Mesothelial cell of epicardium (in vitro differentiated cells): ENCODE measurements at regions not wholly inside any gene's neighbourhood (a gene's known extent, or its start where the extent isn't known, plus 50 kb on each side); places are given as distances from the start of the nearest gene placed in this dataset.

ENCODE experiments used
- DNase-seq, 2 experiments: peaks; one replicate each; pipeline ENCODE4 v3.0.0; 2021; ENCODE audit warnings: low spot score in 2 of 2; ENCODE audit not compliant: unreplicated experiment in 2 of 2
- H3K27ac Mint-ChIP-seq: 2 replicates; pipeline ENCODE4 v1.8.0; 2021; ENCODE audit warnings: mixed read lengths
- H3K27me3 Mint-ChIP-seq: 2 replicates; pipeline ENCODE4 v1.8.0; 2021; ENCODE audit warnings: low read depth, mixed read lengths
- H3K36me3 Mint-ChIP-seq: 2 replicates; pipeline ENCODE4 v1.8.0; 2021; ENCODE audit warnings: mixed read lengths
- H3K4me1 Mint-ChIP-seq: 2 replicates; pipeline ENCODE4 v1.8.0; 2021; ENCODE audit warnings: mixed read lengths
- H3K4me3 Mint-ChIP-seq: 2 replicates; pipeline ENCODE4 v1.8.0; 2021; ENCODE audit warnings: mild to moderate bottlenecking, moderate library complexity, mixed read lengths
- H3K9me3 Mint-ChIP-seq: 2 replicates; pipeline ENCODE4 v1.8.0; 2021; ENCODE audit warnings: mixed read lengths
- TF ChIP-seq, protein P1 (sequence below): fragments of 200-600 bp; sonication (generic); IDR thresholded peaks from one replicate; pipeline ENCODE4 v1.5.0; 2021; ENCODE audit warnings: antibody characterized with exemption; ENCODE audit not compliant: unreplicated experiment

DNA sequence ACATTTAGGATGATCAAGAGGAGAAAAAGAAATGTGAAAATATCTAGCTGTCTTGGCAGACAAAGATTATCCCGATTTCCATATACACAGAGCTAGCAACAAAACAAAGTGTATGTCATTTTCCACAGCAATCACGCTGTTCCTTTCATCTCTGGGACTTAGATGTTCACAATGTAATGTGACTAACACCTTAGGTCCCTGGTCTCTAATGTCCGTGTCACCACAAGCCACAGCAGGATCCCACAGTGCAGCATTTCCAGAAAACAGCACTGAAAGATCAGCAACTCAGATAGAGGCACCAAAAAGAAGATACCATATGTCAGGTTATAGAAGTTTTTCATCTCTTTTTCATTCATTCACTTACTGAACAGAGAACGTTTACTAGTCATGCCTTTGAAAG is 118.0 kb upstream of the TNPO1 start:
- TF ChIP-seq, protein P1, sequence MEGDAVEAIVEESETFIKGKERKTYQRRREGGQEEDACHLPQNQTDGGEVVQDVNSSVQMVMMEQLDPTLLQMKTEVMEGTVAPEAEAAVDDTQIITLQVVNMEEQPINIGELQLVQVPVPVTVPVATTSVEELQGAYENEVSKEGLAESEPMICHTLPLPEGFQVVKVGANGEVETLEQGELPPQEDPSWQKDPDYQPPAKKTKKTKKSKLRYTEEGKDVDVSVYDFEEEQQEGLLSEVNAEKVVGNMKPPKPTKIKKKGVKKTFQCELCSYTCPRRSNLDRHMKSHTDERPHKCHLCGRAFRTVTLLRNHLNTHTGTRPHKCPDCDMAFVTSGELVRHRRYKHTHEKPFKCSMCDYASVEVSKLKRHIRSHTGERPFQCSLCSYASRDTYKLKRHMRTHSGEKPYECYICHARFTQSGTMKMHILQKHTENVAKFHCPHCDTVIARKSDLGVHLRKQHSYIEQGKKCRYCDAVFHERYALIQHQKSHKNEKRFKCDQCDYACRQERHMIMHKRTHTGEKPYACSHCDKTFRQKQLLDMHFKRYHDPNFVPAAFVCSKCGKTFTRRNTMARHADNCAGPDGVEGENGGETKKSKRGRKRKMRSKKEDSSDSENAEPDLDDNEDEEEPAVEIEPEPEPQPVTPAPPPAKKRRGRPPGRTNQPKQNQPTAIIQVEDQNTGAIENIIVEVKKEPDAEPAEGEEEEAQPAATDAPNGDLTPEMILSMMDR = no peak
- peaks cover 2% of the 10 kb centered on the region for H3K36me3 Mint-ChIP-seq
- DNase-seq = no peak
- H3K4me3 Mint-ChIP-seq = no peak overlapping the region
- no peaks in the 10 kb centered on the region for H3K4me1 Mint-ChIP-seq
- no peaks in the 10 kb centered on the region for H3K27me3 Mint-ChIP-seq
- H3K9me3 Mint-ChIP-seq = peaks cover 3% of the 10 kb centered on the region
- H3K27ac Mint-ChIP-seq = no peak overlapping the region

DNA sequence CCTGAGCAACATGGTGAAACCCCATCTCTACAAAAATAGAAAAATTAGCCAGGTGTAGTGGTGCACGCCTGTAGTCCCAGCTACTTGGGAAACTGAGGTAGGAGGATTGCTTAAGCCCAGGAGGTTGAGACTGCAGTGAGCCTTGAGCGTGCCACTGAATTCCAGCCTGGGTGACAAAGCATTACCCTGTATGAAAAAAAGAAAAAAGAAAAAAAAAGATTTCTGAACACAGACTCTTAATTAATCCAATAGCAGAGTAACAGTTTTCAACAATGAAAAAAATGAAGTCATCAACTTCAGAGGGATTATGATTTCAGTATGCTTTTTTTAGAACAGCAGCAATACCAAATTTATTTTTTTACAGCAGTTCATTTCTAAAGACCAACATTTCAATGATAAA is 118.8 kb upstream of the TNPO1 start:
- H3K4me3 Mint-ChIP-seq = no peak overlapping the region
- TF ChIP-seq, protein P1 = no peak
- H3K27me3 Mint-ChIP-seq = no peaks in the 10 kb centered on the region
- no peak for DNase-seq
- no peaks in the 10 kb centered on the region for H3K4me1 Mint-ChIP-seq
- H3K9me3 Mint-ChIP-seq = peaks cover 3% of the 10 kb centered on the region
- peaks cover 2% of the 10 kb centered on the region for H3K36me3 Mint-ChIP-seq
- no peak overlapping the region for H3K27ac Mint-ChIP-seq

DNA sequence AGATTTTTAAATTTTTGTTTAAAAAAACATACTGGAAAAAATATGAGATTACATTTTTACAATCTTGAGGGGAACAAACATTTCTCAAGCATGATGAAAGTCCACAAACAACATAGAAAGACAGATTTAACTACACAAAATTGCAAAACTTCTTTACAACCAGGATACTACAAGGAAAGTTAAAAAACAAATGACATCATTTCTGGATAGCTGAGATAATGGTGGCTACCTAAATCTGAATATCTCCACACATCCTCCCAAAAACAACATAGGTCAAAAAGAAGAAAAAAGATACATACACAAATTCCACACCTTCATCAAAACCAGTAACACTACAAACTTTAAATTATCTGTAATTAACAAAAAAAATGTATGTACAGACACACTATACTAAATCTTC is 120.8 kb upstream of the TNPO1 start:
- TF ChIP-seq, protein P1 = no peak
- no peaks in the 10 kb centered on the region for H3K4me1 Mint-ChIP-seq
- H3K27ac Mint-ChIP-seq = no peak overlapping the region
- no peaks in the 10 kb centered on the region for H3K27me3 Mint-ChIP-seq
- H3K36me3 Mint-ChIP-seq = no peaks in the 10 kb centered on the region
- no peak for DNase-seq
- H3K4me3 Mint-ChIP-seq = no peak overlapping the region
- no peaks in the 10 kb centered on the region for H3K9me3 Mint-ChIP-seq

DNA sequence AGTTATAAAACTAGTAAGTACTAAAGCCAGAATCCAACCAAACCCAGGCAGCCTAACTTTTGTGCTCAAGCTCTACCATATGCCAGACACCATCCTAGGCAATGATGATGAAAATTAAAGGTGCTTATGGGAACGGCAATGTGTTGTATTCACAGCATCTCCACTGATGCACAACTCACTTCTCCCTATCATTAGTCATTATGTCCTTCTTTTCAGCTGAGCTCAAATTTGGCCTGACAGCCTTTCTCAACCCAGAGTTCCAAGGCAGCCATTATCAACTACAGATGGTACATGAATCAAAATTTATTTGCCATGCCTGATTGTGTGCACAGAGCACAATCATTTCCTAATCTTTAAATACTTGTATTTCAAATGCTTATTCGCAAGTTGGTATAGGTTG is 121.6 kb upstream of the TNPO1 start:
- TF ChIP-seq, protein P1 = no peak
- Mint-ChIP-seq H3K27me3 (no peaks in the 10 kb centered on the region), H3K4me1 (no peaks in the 10 kb centered on the region), H3K4me3 (no peak overlapping the region), H3K36me3 (no peaks in the 10 kb centered on the region), H3K9me3 (no peaks in the 10 kb centered on the region), H3K27ac (no peak overlapping the region)
- DNase-seq = no peak

DNA sequence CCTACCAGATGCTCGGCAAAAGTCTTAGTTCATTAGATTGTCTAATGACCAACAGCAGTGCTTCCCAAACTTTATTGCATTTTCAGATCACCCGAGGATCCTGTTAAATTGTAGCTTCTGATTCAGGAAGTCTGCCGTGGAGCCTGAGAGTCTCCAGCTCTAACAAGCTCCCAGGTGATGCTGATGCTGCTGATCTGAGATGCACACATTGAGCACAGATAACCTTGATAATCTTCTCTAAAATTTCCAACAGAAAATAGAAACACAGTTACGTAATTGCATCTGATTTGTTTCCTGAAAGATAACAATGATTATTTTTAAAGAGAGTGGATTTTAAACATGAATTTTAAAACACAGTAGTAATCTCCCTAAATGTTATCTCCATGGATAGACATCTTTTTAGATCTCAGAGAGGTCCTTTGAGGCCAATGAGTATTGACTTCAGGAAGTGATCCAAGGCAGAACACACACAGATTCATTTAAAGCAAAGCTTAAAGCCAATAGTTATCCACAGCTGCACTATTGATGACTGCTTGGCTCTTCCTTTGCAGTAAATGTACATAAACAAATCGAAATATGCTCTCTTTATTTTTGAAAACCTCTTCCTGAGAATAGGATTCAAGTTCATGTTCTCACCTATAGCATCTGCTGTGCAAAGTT is 122.8 kb upstream of the TNPO1 start:
- DNase-seq = no peak
- TF ChIP-seq, protein P1 = no peak
- no peaks in the 10 kb centered on the region for H3K9me3 Mint-ChIP-seq
- no peaks in the 10 kb centered on the region for H3K36me3 Mint-ChIP-seq
- H3K4me1 Mint-ChIP-seq = peaks cover 2% of the 10 kb centered on the region
- H3K27ac Mint-ChIP-seq = no peak overlapping the region
- no peaks in the 10 kb centered on the region for H3K27me3 Mint-ChIP-seq
- no peak overlapping the region for H3K4me3 Mint-ChIP-seq
